ENCODE measurements at regions not wholly inside any gene's neighbourhood (a gene's known extent, or its start where the extent isn't known, plus 50 kb on each side); places are given as distances from the start of the nearest gene placed in this dataset.

DNA sequence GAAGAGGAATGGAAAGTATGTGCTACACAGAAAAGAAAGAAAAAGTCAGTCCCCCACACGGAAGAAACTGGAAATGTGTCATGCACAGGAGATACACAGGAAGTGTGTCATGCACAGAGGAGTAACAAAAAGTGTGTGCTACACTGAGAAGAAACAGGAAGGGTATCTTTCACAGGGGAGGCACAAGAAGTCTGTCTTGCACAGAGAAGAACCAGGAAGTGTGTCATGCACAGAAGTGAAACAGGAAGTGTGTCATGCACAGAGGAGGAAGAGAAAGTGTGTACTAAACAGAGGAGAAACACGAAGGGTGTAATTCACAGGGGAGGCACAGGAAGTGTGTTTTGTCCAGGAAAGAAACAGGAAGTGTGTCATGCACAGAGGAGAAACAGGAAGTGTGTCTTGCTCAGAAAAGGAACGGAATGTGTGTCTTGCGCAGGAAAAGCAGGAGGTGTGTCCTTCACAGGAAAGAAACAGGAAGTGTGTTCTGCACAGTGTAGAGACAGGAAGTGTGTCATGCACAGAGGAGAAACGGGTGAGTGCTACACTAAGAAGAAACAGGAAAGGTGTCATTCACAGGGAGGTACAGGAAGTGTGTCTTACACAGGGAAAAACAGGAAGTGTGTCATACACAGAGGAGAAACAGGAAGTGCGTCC, 527.2 kb upstream of the PRKX start:
- TF ChIP-seq SIN3A (IDR thresholded peaks at IDR 0.05; ENCODE audit: borderline replicate concordance, insufficient read depth, low read length) (no peak), POLR2AphosphoS5 (IDR thresholded peaks at IDR 0.05; ENCODE audit: low read depth, low read length) (no peak), TAF1 (IDR thresholded peaks at IDR 0.05; ENCODE audit: borderline replicate concordance, insufficient read depth, low read length) (no peak), FOXP2 (optimal IDR thresholded peaks at IDR 0.05; ENCODE audit: borderline replicate concordance, extremely low read depth, extremely low read length, insufficient read depth) (no peak)
- TF ChIP-seq, protein P1, sequence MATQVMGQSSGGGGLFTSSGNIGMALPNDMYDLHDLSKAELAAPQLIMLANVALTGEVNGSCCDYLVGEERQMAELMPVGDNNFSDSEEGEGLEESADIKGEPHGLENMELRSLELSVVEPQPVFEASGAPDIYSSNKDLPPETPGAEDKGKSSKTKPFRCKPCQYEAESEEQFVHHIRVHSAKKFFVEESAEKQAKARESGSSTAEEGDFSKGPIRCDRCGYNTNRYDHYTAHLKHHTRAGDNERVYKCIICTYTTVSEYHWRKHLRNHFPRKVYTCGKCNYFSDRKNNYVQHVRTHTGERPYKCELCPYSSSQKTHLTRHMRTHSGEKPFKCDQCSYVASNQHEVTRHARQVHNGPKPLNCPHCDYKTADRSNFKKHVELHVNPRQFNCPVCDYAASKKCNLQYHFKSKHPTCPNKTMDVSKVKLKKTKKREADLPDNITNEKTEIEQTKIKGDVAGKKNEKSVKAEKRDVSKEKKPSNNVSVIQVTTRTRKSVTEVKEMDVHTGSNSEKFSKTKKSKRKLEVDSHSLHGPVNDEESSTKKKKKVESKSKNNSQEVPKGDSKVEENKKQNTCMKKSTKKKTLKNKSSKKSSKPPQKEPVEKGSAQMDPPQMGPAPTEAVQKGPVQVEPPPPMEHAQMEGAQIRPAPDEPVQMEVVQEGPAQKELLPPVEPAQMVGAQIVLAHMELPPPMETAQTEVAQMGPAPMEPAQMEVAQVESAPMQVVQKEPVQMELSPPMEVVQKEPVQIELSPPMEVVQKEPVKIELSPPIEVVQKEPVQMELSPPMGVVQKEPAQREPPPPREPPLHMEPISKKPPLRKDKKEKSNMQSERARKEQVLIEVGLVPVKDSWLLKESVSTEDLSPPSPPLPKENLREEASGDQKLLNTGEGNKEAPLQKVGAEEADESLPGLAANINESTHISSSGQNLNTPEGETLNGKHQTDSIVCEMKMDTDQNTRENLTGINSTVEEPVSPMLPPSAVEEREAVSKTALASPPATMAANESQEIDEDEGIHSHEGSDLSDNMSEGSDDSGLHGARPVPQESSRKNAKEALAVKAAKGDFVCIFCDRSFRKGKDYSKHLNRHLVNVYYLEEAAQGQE (IDR thresholded peaks at IDR 0.05; ENCODE audit: insufficient read depth in 1 of 2, low read depth in 2 of 2, low read length in 2 of 2): no peak

DNA sequence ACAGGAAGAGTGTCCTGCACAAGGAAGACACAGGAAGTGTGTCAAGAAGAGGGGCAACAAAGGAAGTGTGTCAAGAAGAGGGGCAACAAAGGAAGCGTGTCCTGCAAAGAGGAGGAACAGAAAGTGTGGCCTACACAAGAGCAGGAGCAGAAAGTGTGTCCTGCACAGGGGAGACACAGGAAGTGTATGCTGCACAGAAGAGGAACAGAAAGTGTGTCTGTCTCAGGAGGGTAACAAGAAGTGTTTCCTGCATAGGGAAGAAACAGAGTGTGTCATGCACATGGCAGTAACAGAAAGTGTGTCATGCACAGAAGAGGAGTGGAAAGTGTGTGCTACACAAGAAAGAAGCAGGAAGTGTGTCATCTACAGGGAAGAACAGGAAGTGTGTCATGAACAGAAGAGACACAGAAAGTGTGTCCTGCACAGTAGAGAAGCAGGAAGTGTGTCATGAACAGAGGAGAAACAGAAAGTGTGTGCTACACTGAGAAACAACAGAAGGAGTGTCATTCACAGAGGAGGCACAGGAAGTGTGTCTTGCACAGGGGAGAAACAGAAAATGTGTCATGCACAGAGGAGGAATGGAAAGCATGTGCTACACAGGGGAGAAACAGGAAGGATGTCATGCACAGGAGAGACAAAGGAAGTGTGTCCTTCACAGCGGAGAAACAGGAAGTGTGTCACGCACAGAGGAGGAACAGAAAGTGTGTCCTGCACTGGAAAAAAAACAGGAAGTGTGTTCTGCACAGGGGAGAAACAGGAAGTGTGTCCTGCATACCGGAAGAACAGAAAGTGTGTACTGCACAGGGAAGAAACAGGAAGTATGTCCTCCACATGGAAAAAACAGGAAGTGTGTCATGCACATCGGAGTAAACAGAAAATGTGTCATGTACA, 526.4 kb upstream of the PRKX start:
- TF ChIP-seq SIN3A (IDR thresholded peaks at IDR 0.05; ENCODE audit: borderline replicate concordance, insufficient read depth, low read length): no peak
- TF ChIP-seq, protein P1 (IDR thresholded peaks at IDR 0.05; ENCODE audit: insufficient read depth in 1 of 2, low read depth in 2 of 2, low read length in 2 of 2): no peak
- no peak for TF ChIP-seq POLR2AphosphoS5 (IDR thresholded peaks at IDR 0.05; ENCODE audit: low read depth, low read length)
- no peak for TF ChIP-seq TAF1 (IDR thresholded peaks at IDR 0.05; ENCODE audit: borderline replicate concordance, insufficient read depth, low read length)
- TF ChIP-seq FOXP2 (optimal IDR thresholded peaks at IDR 0.05; ENCODE audit: borderline replicate concordance, extremely low read depth, extremely low read length, insufficient read depth): no peak

GRCh38 chrX:4238916-4239315, 525.5 kb upstream of the PRKX start:
- no peak for TF ChIP-seq POLR2AphosphoS5 (IDR thresholded peaks at IDR 0.05; ENCODE audit: low read depth, low read length)
- TF ChIP-seq, protein P1 (IDR thresholded peaks at IDR 0.05; ENCODE audit: insufficient read depth in 1 of 2, low read depth in 2 of 2, low read length in 2 of 2): no peak
- no peak for TF ChIP-seq TAF1 (IDR thresholded peaks at IDR 0.05; ENCODE audit: borderline replicate concordance, insufficient read depth, low read length)
- TF ChIP-seq FOXP2 (optimal IDR thresholded peaks at IDR 0.05; ENCODE audit: borderline replicate concordance, extremely low read depth, extremely low read length, insufficient read depth): no peak
- TF ChIP-seq SIN3A (IDR thresholded peaks at IDR 0.05; ENCODE audit: borderline replicate concordance, insufficient read depth, low read length): no peak

GRCh38 chrX:4225086-4225485, 511.6 kb upstream of the PRKX start:
- TF ChIP-seq SIN3A (IDR thresholded peaks at IDR 0.05; ENCODE audit: borderline replicate concordance, insufficient read depth, low read length) (no peak), TAF1 (IDR thresholded peaks at IDR 0.05; ENCODE audit: borderline replicate concordance, insufficient read depth, low read length) (no peak), FOXP2 (optimal IDR thresholded peaks at IDR 0.05; ENCODE audit: borderline replicate concordance, extremely low read depth, extremely low read length, insufficient read depth) (no peak), POLR2AphosphoS5 (IDR thresholded peaks at IDR 0.05; ENCODE audit: low read depth, low read length) (no peak)
- TF ChIP-seq, protein P1 (IDR thresholded peaks at IDR 0.05; ENCODE audit: insufficient read depth in 1 of 2, low read depth in 2 of 2, low read length in 2 of 2): no peak

Data from PFSK-1 (cell line).